ENCODE measurements at regions not wholly inside any gene's neighbourhood (a gene's known extent, or its start where the extent isn't known, plus 50 kb on each side); places are given as distances from the start of the nearest gene placed in this dataset.
"Not testable (repeated sequence)": the region's sequence is repeated elsewhere in the genome, so short reads cannot be mapped to it uniquely, and the experiment has no call there.

- DNase-seq, result no peak
Observed at GRCh38 chr7:49618028-49618427, 155.4 kb upstream of the VWC2 start.

GRCh38 chr7:49623943-49624342 is 149.5 kb upstream of the VWC2 start:
- no peak for DNase-seq

- DNase-seq, result no peak
Observed at GRCh38 chr7:49624611-49625010, 148.8 kb upstream of the VWC2 start.

- DNase-seq, result no peak
Observed at GRCh38 chr7:49630513-49630912, 142.9 kb upstream of the VWC2 start.

- no peak for DNase-seq
Observed at GRCh38 chr7:49631071-49631815, 142.2 kb upstream of the VWC2 start.

GRCh38 chr7:49631960-49632359 is 141.5 kb upstream of the VWC2 start:
- DNase-seq, result no peak

GRCh38 chr7:49635800-49636199 is 137.6 kb upstream of the VWC2 start:
- no peak for DNase-seq

GRCh38 chr7:49636400-49636799 is 137.0 kb upstream of the VWC2 start:
- no peak for DNase-seq

GRCh38 chr7:49638166-49638565 is 135.3 kb upstream of the VWC2 start:
- no peak for DNase-seq

GRCh38 chr7:49639068-49639593 is 134.3 kb upstream of the VWC2 start:
- DNase-seq, result no peak

- no peak for DNase-seq
Observed at GRCh38 chr7:49639808-49640207, 133.6 kb upstream of the VWC2 start.

- no peak for DNase-seq
Observed at GRCh38 chr7:49643321-49643720, 130.1 kb upstream of the VWC2 start.

- no peak for DNase-seq
Observed at GRCh38 chr7:49643736-49644135, 129.7 kb upstream of the VWC2 start.

- no peak for DNase-seq
Observed at GRCh38 chr7:49644396-49645166, 128.9 kb upstream of the VWC2 start.

- no peak for DNase-seq
Observed at GRCh38 chr7:49645296-49645695, 128.1 kb upstream of the VWC2 start.

- no peak for DNase-seq
Observed at GRCh38 chr7:49660170-49660783, 113.2 kb upstream of the VWC2 start.

- DNase-seq, result no peak
Observed at GRCh38 chr7:49660976-49661375, 112.5 kb upstream of the VWC2 start.

- DNase-seq, result not testable (repeated sequence)
Observed at GRCh38 chr7:49665963-49666362, 107.5 kb upstream of the VWC2 start.

- DNase-seq, result no peak
Observed at GRCh38 chr7:49666764-49667163, 106.7 kb upstream of the VWC2 start.

- DNase-seq, result no peak
Observed at GRCh38 chr7:49669285-49669684, 104.2 kb upstream of the VWC2 start.

GRCh38 chr7:49669692-49670260 is 103.7 kb upstream of the VWC2 start:
- DNase-seq, result no peak

GRCh38 chr7:49670991-49671390 is 102.4 kb upstream of the VWC2 start:
- DNase-seq, result no peak

GRCh38 chr7:49692516-49692915 is 80.9 kb upstream of the VWC2 start:
- no peak for DNase-seq

Measured in NCI-H1092 treated with DMSO at 0.1 percent for 48 hours (cell line).